Aorta (tissue), 5 donors: ENCODE measurements at regions not wholly inside any gene's neighbourhood (a gene's known extent, or its start where the extent isn't known, plus 50 kb on each side); places are given as distances from the start of the nearest gene placed in this dataset.
"Not testable (repeated sequence)": the region's sequence is repeated elsewhere in the genome, so short reads cannot be mapped to it uniquely, and the experiment has no call there.

Experiments
- ATAC-seq: fragments of 200-7000 bp; cut with Tn5 transposase; one replicate; pipeline ENCODE4 v1.9.1; 2022; ENCODE audit warnings: moderate library complexity; ENCODE audit not compliant: low FRiP score
- DNase-seq, 2 donors: peaks; one replicate each; pipeline ENCODE4 v3.0.0-alpha.2; 2020
- H3K27ac ChIP-seq, 2 donors: one replicate each; pipeline ENCODE4 v1.5.1; 2013; ENCODE audit warnings: low read length in 2 of 2, mild to moderate bottlenecking in 2 of 2, moderate library complexity in 2 of 2, control low read depth in 1 of 2, inconsistent platforms in 1 of 2, low read depth in 1 of 2
- H3K27me3 ChIP-seq, 2 donors: one replicate each; pipeline ENCODE4 v1.6.1; 2013; ENCODE audit warnings: control low read depth in 1 of 2, low read length in 1 of 2, mild to moderate bottlenecking in 1 of 2, moderate library complexity in 1 of 2; ENCODE audit not compliant: insufficient read depth in 2 of 2, control insufficient read depth in 1 of 2
- H3K36me3 ChIP-seq, 2 donors: one replicate each; pipeline ENCODE4 v1.6.1; 2013; ENCODE audit warnings: control low read depth in 1 of 2, low read length in 1 of 2, mild to moderate bottlenecking in 1 of 2; ENCODE audit not compliant: insufficient read depth in 2 of 2, control insufficient read depth in 1 of 2
- H3K4me1 ChIP-seq, 2 donors: one replicate each; pipeline ENCODE4 v1.6.1; 2013; ENCODE audit warnings: low read length in 2 of 2, control low read depth in 1 of 2, mild to moderate bottlenecking in 1 of 2, moderate library complexity in 1 of 2; ENCODE audit not compliant: insufficient read depth in 2 of 2, control insufficient read depth in 1 of 2
- H3K4me3 ChIP-seq, 2 donors: one replicate each; pipeline ENCODE4 v1.5.1; 2013; ENCODE audit warnings: low read length in 2 of 2, control low read depth in 1 of 2, mild to moderate bottlenecking in 1 of 2
- H3K9me3 ChIP-seq: one replicate; pipeline ENCODE4 v1.6.1; 2013; ENCODE audit warnings: mild to moderate bottlenecking, low read length; ENCODE audit not compliant: control insufficient read depth
- WGBS, 2 donors: extraction: QIAGEN DNeasy Blood & Tissue Kit; methylation state at CpG; one replicate each; pipeline ENCODE4 v1.1.7; 2013; 5-methylcytosine and 5-hydroxymethylcytosine counted together
- intact Hi-C, 2 donors: fragments of 100-400 bp; cut with DNase I; formaldehyde crosslinking; loops; one replicate each; pipeline versions ENCODE4 v1.14.2 to v1.15.0; 2022
- donor health status: healthy with polysubstance abuse.
- donor health status: Bipolar disorder and iron deficiency.
- donor health status: DM: no; HTN: no; CAD: no.
- donor health status: DM: no; HTN: no; CAD: no.
- donor health status: DM: yes; HTN: yes; CAD: no.

DNA sequence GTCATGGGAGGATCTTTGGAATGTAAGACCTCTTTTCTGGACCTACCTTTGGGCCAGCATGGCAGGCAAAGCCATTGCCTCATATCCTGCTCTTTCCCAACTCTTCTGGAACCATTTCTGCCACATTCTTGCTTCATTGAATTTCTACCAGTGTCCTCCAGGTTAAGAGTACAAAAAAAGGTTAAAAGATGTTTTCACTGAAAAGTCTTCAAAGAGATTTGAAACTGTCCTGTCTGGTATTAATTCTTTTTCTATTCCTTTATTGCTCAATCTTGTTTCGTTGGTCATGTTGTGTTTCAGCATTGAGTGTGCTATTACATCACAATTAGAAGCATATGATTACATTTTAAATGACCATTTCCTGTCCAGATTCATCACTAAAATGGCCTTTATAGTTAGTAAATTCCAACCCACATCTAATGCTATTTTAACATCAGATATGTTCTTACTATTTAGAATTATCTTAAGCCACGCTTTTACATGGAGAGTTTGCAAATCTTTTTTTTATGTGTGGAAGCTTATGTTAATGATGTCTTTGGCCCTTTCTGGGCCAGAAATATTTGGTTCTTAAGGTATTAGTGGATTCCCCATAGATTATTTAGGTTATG lies 450.9 kb downstream of the GJA1 start:
- no peak for ATAC-seq
- peaks cover 2% of the 10 kb centered on the region for H3K9me3 ChIP-seq
- no peaks in the 10 kb centered on the region for H3K27me3 ChIP-seq
- H3K4me3 ChIP-seq = no peak overlapping the region
- 85 to 90% methylated on average over 2 of the region's 2 CpGs for WGBS, 2 donors
- no peaks in the 10 kb centered on the region for H3K4me1 ChIP-seq
- no peaks in the 10 kb centered on the region for H3K36me3 ChIP-seq
- H3K27ac ChIP-seq = no peak overlapping the region
- DNase-seq = no peak
- intact Hi-C loops = no loop called here

DNA sequence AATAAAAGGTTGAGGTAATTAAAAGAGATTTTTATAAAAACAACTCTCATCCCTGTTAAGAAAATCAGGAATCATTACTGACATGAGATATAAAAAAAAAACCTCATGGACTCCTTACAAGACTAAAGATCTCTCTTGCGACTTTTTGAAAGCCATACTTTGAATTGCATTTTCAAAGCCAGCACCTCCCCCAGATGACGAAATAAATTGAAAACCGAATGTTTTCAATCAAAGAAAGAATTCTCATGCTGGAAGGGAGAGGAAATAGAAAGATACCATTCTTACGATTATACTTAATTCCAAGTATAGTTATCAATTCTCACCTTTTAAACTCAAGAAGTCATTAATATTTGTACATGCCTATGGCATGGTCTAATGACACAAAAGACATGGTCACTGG lies 452.3 kb downstream of the GJA1 start:
- WGBS, 2 donors = 91 to 92% methylated on average over 4 of the region's 4 CpGs
- Histone ChIP-seq H3K9me3 (peaks cover 2% of the 10 kb centered on the region), H3K27ac (no peak overlapping the region), H3K27me3 (no peaks in the 10 kb centered on the region), H3K36me3 (no peaks in the 10 kb centered on the region), H3K4me3 (no peak overlapping the region), H3K4me1 (no peaks in the 10 kb centered on the region)
- ATAC-seq (no peak), DNase-seq (no peak)
- intact Hi-C loops = no loop called here

DNA sequence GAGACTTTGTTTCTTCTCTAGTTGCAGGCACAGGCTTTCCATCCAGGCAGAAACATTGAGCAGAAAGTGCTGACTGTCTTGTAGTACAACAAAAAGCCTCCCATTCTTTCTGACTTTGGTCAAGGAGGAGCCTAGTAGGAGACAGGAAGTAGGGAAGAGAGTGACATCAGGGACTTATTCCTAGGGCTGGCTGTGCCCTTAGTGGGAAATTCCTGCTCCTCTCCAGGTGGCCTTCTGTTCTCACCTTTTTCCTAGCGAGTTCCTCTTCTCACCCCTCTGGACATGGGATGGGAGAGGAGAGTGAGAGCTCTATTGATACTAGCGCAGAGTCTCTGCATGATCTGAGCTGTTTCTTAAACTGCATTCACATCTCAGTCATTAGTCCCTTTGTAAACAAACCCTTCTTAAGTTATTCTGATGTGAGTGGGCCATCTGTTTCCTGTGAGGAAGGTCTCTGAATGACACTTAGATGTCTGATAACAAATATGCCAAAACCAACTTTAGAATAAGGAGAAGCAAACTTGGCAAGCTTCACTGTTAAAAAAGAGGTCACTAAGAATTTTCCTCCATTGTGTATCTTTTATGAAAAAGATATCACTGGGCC lies 455.0 kb downstream of the GJA1 start:
- intact Hi-C loops = no loop called here
- H3K4me3 ChIP-seq = no peak overlapping the region
- ATAC-seq (no peak), DNase-seq (no peak)
- 77 to 80% methylated on average over 2 of the region's 2 CpGs for WGBS, 2 donors
- H3K36me3 ChIP-seq = no peaks in the 10 kb centered on the region
- peaks cover 2% of the 10 kb centered on the region for H3K9me3 ChIP-seq
- H3K27ac ChIP-seq = no peak overlapping the region
- no peaks in the 10 kb centered on the region for H3K27me3 ChIP-seq
- H3K4me1 ChIP-seq = no peaks in the 10 kb centered on the region

DNA sequence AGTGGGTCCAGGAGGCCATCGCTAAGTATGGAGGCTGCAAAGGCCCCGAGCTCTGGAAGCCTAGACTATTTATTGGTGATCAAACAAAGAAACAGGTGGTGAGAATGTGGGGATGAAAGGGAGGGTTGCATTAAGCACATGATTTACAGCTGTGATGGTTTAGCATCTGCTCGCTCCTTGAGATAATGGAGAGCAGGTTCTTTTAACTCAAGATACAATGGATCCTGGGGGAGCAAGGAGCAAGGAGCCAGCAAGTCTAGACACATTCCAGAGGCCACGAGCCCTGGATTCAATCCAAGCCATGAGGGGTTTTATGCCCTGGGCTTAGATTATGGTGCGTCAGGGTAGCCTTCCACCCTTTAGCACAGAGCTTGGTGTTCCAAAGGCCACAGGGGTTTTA lies 460.3 kb downstream of the GJA1 start:
- H3K4me3 ChIP-seq, ATAC-seq, H3K27me3 ChIP-seq, H3K27ac ChIP-seq, intact Hi-C loops, H3K9me3 ChIP-seq, H3K4me1 ChIP-seq, DNase-seq, H3K36me3 ChIP-seq: not testable (repeated sequence)
- 75% methylated on average over 5 of the region's 5 CpGs for WGBS, 2 donors

DNA sequence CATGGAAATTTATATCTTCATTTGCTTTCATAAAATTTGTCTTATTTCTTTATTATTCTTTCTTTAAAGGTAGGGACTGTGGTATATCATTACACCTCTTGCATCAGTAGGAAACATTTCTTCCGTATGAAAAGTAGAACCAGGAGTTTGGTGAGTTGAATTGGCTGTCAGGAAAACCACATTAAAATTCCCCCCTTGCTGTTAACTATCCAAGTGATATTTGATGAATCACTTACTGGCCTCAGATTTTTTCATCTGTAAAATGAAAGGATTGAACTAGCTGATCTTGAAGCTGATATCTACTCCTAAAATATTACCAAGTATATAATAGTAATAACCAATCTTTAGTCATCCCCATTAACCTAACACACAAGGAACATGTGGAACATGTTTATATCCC lies 460.9 kb downstream of the GJA1 start:
- 69 to 89% methylated on average over 1 of the region's 1 CpG for WGBS, 2 donors
- ATAC-seq (no peak), DNase-seq (no peak)
- no peak overlapping the region for H3K27ac ChIP-seq
- intact Hi-C loops = no loop called here
- H3K9me3 ChIP-seq = no peaks in the 10 kb centered on the region
- H3K4me1 ChIP-seq = peaks cover 0 to 2% of the 10 kb centered on the region in 2 donors
- H3K27me3 ChIP-seq = no peaks in the 10 kb centered on the region
- no peak overlapping the region for H3K4me3 ChIP-seq
- H3K36me3 ChIP-seq = no peaks in the 10 kb centered on the region

DNA sequence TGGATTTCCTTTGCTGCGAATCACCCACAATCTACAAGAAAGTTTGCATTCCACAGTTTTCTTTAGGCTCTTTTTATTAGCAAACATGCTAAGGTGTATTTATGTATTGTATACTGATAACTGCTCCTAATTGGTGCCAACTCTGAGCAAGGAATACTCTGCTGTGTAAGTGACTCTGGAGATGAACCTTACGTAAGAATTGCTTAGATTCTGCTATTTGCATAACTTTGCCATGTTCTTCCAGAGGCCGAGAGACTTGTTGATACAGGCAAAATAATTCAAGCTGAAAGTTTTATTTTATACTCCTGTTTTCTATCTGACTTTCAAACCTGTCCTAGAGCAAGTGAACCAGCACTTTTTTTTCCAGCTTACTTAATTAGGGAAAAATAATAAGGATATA lies 461.3 kb downstream of the GJA1 start:
- intact Hi-C loops = no loop called here
- 73 to 80% methylated on average over 3 of the region's 3 CpGs for WGBS, 2 donors

DNA sequence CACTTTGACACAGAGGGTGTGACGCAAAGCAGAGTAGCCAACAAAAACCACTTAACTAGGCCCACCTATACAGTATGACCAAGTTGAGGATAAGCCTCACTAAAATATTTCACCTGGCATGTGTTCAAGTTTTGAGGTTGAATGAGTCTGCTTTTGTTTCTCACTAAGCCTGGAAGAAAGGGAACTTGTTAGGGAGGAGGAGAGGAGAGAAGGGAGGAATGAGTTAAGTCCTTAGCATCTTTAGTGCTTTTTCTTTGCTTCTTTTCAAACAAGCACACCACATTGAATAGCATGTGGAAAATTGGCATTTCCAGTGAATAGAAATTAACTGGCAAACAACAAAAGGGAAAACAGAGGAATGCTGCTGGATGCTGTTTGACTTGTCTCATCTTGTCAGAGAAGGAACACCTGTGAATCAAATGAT lies 461.9 kb downstream of the GJA1 start:
- H3K4me1 ChIP-seq = peaks cover 0 to 2% of the 10 kb centered on the region in 2 donors
- WGBS, 2 donors = 78 to 81% methylated on average over 1 of the region's 1 CpG
- H3K36me3 ChIP-seq = no peaks in the 10 kb centered on the region
- DNase-seq = no peak
- H3K27ac ChIP-seq = no peak overlapping the region
- H3K27me3 ChIP-seq = no peaks in the 10 kb centered on the region
- no peak overlapping the region for H3K4me3 ChIP-seq
- ATAC-seq = no peak
- intact Hi-C loops = no loop called here
- H3K9me3 ChIP-seq = no peaks in the 10 kb centered on the region

More for the DNA sequence above, 461.3 kb downstream of the GJA1 start:
- DNase-seq (no peak), ATAC-seq (no peak)
- Histone ChIP-seq H3K27ac (no peak overlapping the region), H3K4me3 (no peak overlapping the region), H3K4me1 (peaks cover 0 to 2% of the 10 kb centered on the region in 2 donors), H3K36me3 (no peaks in the 10 kb centered on the region), H3K9me3 (no peaks in the 10 kb centered on the region), H3K27me3 (no peaks in the 10 kb centered on the region)

DNA sequence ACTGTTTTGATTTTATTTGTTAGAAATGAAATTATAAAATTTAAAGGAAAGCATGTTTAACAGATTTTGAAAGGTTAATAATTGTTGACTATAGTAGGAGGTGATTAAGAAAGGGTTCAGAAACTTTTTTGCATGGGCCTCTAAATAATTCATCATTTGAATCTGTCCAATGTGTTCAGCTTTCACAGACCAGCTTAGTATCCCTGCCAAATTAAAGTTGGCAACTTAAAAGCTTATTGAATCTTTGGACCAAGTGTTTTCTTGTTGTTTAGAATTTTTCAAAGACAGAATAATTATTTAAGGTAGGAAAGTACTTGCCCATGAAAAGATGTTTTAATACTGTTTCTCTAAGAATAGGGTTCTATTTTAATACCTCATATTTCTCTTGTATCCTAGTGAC lies 466.0 kb downstream of the GJA1 start:
- DNase-seq = no peak
- no peaks in the 10 kb centered on the region for H3K9me3 ChIP-seq
- no peak overlapping the region for H3K4me3 ChIP-seq
- H3K27me3 ChIP-seq = no peaks in the 10 kb centered on the region
- peaks cover 0 to 2% of the 10 kb centered on the region in 2 donors for H3K4me1 ChIP-seq
- H3K27ac ChIP-seq = no peak overlapping the region
- no peak for ATAC-seq
- intact Hi-C loops = no loop called here
- no peaks in the 10 kb centered on the region for H3K36me3 ChIP-seq

DNA sequence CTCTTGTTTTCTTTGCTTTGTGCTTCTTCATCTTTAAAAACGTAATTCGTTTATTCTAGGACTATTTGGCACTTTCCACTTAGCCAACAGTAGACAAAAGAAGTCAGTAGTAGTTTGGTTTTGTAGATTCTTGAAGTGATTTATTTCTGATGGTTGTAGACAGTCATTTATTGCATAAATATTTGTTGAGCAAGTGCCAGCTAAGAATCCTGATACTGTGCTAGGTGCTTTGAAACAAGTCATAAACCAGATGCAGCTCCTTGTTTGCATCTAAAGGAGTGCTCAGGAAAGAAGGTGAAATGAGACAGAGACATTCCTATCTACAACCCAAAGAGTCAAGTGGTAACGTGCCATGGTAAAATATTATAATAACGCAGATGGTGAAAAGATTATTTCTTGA lies 469.1 kb downstream of the GJA1 start:
- Histone ChIP-seq H3K9me3 (no peaks in the 10 kb centered on the region), H3K4me3 (no peak overlapping the region), H3K27me3 (no peaks in the 10 kb centered on the region), H3K4me1 (no peaks in the 10 kb centered on the region), H3K27ac (no peak overlapping the region), H3K36me3 (no peaks in the 10 kb centered on the region)
- WGBS, 2 donors = 60 to 75% methylated on average over 4 of the region's 4 CpGs
- intact Hi-C loops = no loop called here
- ATAC-seq = no peak
- no peak for DNase-seq
